Endothelial cell of umbilical vein (primary cell): ENCODE measurements at regions not wholly inside any gene's neighbourhood (a gene's known extent, or its start where the extent isn't known, plus 50 kb on each side); places are given as distances from the start of the nearest gene placed in this dataset.

Experiments
- EZH2 ChIP-seq: IDR thresholded peaks from 2 replicates; pipeline ENCODE4 v1.6.1; 2012; ENCODE audit warnings: borderline replicate concordance, low read depth, mild to moderate bottlenecking, moderate library complexity, low read length, inconsistent platforms; ENCODE audit not compliant: severe bottlenecking
- FOS ChIP-seq: IDR thresholded peaks from 2 replicates; pipeline ENCODE4 v1.6.1; 2011; ENCODE audit warnings: mild to moderate bottlenecking, low read length, moderate library complexity, borderline replicate concordance; ENCODE audit not compliant: insufficient read depth
- GATA2 ChIP-seq: IDR thresholded peaks from 2 replicates; pipeline ENCODE4 v1.7.0; 2011; ENCODE audit warnings: low read depth, mild to moderate bottlenecking, moderate library complexity, mixed read lengths, low read length; ENCODE audit not compliant: insufficient read length, insufficient read depth
- MYC ChIP-seq: IDR thresholded peaks from one replicate; pipeline ENCODE4 v1.6.1; 2011; ENCODE audit warnings: mild to moderate bottlenecking, low read depth, low read length
- POLR2A ChIP-seq: IDR thresholded peaks from 2 replicates; pipeline ENCODE4 v1.6.1; 2012; ENCODE audit warnings: low read depth, mild to moderate bottlenecking, control low read depth, low read length
- TF ChIP-seq, protein P1 (sequence below), 2 donors: IDR thresholded peaks; 1 replicate in 1 of 2; 2 replicates in 1 of 2; pipeline ENCODE4 v1.5.1; 2011; ENCODE audit warnings: low read length in 2 of 2, mild to moderate bottlenecking in 2 of 2, moderate library complexity in 2 of 2, control low read depth in 1 of 2, inconsistent platforms in 1 of 2, low read depth in 1 of 2; ENCODE audit not compliant: insufficient read depth in 1 of 2; ENCODE audit errors: extremely low read depth in 1 of 2
- TF ChIP-seq, protein P2 (sequence below): IDR thresholded peaks from 2 replicates; pipeline ENCODE4 v1.6.1; 2011; ENCODE audit not compliant: insufficient read depth, insufficient read length

DNA sequence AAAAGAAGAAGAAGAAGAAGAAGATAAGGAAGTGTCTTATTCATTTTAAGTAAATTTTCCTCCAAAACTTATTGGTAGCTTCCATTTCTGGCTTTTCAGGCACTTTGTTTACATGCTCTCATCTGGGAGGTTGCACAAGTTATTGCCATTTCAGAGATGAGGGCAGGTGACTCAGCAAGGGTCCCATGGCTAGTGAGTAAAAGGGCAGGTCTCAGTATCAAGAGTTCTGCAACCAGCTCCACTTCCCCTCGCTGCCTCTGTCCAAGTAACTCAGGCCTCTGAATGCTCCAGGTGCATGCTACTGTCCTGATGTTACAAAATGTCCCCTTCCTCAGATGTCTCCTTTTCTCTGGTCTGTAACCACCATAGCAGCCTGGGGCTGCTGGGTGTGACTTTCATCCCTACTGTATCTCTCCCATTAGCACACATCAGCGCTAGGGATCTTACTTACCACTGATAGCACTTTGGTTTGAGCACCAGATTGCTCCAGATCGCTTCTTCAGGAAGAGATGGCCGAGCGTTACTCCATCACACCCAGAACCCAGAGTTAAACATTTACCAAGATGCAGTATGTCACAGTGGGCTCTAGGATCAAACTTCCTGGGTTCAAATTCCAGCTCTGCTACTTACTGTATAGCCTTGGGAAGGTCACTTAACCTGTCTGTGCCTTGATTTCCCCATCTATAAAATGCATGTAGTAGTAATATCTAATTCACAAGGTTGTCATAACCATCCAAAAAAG lies 57.4 kb upstream of the LAPTM4A start:
- TF ChIP-seq, protein P1, sequence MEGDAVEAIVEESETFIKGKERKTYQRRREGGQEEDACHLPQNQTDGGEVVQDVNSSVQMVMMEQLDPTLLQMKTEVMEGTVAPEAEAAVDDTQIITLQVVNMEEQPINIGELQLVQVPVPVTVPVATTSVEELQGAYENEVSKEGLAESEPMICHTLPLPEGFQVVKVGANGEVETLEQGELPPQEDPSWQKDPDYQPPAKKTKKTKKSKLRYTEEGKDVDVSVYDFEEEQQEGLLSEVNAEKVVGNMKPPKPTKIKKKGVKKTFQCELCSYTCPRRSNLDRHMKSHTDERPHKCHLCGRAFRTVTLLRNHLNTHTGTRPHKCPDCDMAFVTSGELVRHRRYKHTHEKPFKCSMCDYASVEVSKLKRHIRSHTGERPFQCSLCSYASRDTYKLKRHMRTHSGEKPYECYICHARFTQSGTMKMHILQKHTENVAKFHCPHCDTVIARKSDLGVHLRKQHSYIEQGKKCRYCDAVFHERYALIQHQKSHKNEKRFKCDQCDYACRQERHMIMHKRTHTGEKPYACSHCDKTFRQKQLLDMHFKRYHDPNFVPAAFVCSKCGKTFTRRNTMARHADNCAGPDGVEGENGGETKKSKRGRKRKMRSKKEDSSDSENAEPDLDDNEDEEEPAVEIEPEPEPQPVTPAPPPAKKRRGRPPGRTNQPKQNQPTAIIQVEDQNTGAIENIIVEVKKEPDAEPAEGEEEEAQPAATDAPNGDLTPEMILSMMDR (IDR thresholded peaks at IDR 0.05; ENCODE audit: extremely low read depth in 1 of 2, insufficient read depth in 1 of 2, low read depth in 1 of 2, low read length in 2 of 2): no peak
- no peak for TF ChIP-seq POLR2A
- no peak for TF ChIP-seq FOS
- TF ChIP-seq, protein P2, sequence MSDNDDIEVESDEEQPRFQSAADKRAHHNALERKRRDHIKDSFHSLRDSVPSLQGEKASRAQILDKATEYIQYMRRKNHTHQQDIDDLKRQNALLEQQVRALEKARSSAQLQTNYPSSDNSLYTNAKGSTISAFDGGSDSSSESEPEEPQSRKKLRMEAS: no peak
- TF ChIP-seq MYC: no peak
- no peak for TF ChIP-seq EZH2
- TF ChIP-seq GATA2: no peak
